Hypothalamus (tissue), 51 donors: ENCODE measurements at regions not wholly inside any gene's neighbourhood (a gene's known extent, or its start where the extent isn't known, plus 50 kb on each side); places are given as distances from the start of the nearest gene placed in this dataset.

Experiments
- DNase-seq, 51 donors: peaks; one replicate each; lab custom pipeline; 2025; lab: John Stamatoyannopoulos, UW

DNA sequence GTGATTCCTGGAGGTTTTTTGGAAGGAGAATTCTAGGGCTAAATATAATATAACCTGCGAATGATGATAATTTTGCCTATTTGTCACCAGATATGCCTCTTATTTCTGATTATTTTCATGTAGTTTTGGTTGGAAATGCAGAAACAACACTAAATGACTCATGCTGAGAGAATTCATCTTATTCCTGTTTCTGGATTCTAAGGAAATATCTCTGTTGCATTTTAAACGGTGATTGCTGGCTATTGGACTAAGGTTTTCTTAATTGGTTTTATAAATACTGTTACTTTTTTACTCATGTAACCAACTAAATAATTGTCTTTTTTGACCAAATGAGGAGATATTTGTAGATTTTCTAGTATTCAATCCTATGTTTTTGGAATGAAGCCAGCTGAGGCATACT is 204.9 kb upstream of the NPSR1 start:
- no peak for DNase-seq

DNA sequence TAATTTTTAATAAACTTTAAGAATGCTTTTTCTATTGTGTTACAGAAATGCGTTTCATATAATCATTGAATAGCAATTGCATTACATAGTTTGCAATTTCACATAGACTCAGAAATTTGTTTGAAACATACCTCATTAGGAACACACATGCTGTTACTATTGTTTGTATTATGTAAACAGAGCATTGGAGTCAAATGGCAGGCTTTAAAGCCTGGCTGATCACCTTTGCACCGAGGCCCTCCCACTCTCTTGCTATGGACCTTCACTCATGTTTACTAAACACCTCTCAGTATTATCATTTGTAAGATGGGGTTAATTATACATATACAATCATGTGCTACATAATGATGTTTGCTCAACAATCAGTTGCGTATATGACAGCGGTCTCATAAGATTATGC is 203.6 kb upstream of the NPSR1 start:
- DNase-seq = no peak

DNA sequence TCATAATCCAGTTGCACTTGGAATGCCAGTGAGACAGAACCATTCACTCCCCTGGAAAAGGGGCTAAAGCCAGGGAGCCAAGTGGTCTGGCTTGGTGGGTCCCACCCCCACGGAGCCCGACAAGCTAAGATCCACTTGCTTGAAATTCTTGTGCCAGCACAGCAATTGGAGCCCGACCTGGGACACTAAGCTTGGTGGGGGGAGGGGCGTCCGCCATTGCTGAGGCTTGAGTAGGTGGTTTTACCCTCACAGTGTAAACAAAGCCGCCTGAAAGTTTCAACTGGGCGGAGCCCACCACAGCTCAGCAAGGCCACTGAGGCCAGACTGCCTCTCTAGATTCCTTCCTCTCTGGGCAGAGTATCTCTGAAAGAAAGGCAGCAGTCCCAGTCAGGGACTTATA is 200.7 kb upstream of the NPSR1 start:
- DNase-seq = no peak

DNA sequence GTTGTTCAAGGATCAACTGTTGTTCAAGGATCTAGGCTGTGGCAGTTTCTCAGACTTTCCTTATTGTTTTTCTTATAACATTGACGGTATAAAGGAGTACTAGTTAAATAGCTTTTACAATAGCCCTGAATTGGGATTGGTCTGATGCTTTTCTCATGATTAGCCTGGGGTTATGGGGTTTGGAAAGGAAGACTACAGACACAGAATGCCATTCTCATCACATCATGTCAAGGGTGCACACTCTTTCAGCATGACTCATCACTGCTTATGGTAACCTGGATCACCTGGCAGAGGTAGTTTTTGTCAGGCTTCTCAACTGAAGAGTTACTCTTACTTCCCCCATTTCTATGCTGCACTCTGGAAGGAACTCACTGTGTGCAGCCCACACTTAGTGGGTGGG is 194.2 kb upstream of the NPSR1 start:
- DNase-seq = no peak

DNA sequence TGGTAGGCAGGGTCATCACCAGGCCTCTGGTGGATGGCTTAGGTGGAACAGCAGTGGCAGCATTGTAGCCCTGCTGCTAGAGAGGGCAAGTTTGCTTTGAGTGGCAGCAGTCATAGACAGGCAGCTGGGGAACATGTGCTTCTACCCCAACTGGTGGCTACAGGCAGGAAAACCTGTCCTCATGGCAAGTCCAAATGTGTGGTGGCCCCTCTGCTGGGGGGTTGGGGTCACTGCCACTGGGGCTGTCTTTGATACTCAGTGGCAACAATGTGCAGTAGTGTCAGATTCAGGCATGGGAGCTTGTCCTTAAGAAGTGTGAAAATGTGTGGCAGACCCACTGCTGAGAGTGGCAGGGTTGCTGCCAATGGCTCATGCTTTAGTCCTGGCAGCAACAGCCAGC is 186.2 kb upstream of the NPSR1 start:
- DNase-seq = no peak

DNA sequence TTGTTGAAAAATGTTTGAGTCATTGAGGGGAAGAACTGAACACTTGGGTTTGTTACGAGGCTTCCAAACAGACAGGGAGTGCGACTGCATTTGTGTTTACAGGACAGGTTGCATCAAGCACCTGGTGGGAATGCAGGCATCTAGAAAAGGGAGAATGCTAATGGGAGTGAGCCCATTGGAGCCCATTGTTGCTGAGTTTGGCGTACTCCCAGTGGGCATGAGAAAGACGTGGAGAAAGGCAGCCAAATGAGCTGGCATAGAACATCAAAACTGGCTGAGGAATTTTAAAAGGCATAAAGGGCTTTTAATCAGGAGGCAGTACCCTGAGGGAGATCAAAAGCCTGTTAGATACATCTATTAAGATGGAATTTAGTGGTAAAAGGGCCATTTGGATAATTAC is 171.6 kb upstream of the NPSR1 start:
- DNase-seq = peak in 10 of 51 donors; percentile 1 to 30 (median 8)

DNA sequence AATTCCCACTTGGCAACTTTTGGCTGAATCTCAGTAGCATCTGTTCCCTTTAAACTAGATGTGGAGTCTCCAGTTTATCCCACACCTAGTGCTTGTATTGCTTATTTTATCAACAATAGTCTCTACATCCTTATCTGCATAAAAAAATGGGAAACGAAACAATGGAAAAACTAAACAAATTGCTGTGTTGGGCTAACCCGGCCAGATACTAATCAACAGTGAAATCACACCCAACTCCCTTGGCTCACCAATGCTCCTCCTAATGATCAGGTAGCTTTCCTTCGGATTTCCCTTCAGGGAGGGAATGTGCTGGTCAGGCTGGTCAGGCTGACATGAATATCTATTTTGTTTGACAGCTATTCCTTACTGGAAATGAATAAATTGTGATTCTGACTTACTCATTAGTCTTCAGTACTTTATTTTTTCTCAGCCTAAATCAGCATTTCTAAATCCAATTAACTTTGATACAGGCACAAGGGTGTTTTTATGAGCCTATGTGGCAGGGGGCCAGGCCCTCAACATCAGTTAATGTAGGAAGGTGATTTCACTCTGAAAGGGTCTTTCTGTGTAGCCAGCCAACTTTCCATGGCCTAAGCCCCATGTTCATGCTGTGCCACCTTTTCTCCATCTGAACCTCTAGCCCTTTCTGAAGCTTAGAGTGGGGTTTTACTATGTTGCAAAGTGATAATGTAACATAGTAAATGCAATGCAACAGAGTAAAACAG is 170.5 kb upstream of the NPSR1 start:
- no peak for DNase-seq

DNA sequence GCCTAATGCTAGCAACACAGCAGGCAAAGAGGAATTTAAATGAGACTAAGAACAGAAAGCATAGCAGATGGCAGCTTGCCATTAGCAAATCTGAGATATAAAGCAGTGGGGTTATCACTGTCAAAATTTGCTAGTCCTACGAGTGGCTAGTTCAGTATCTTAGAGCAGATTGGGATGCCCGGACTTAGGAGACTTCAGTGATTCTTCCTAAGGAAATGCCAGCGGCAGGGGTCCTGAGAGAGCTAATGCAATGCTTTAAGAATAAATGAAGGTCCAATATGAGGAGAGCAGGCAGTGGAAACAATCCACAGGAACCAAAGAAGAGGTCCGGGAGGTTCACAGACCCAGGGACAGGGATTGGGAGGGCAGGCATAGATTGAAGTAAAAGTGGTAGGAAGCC is 169.3 kb upstream of the NPSR1 start:
- DNase-seq = no peak

DNA sequence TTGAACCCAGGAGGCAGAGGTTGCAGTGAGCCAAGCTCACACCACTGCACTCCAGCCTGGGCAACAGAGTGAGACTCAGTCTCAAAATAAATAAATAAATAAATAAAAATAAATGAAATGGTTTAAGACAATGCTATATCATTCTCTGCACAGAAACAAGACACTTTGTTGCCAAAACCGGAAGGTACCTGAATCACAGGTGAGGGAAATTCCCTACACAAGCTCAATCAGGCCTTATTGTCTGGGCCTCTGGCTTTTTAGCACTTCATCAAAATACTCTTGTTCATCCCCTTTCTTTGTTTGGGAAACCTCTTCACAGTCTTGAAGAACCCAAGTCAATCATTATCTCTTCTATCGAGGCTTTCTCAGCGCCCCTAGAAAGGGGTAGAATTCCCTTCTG is 166.1 kb upstream of the NPSR1 start:
- DNase-seq = no peak

DNA sequence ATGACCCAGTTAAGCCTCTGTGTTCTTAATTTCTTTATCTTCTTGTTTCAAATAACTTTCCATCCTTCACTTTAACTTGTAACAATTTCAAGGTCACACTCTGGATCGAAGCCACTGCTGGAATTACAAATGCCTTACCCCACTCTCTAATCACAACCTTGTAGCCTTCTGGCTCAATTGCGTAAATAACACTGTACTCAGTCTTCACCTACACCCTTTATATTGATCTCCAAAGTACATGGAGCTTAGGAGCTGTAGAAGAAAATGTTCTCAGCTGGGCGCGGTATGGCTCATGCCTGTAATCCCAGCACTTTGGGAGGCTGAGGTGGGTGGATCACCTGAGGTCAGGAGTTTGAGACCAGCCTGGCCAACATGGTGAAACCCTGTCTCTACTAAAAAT is 164.3 kb upstream of the NPSR1 start:
- DNase-seq = no peak

DNA sequence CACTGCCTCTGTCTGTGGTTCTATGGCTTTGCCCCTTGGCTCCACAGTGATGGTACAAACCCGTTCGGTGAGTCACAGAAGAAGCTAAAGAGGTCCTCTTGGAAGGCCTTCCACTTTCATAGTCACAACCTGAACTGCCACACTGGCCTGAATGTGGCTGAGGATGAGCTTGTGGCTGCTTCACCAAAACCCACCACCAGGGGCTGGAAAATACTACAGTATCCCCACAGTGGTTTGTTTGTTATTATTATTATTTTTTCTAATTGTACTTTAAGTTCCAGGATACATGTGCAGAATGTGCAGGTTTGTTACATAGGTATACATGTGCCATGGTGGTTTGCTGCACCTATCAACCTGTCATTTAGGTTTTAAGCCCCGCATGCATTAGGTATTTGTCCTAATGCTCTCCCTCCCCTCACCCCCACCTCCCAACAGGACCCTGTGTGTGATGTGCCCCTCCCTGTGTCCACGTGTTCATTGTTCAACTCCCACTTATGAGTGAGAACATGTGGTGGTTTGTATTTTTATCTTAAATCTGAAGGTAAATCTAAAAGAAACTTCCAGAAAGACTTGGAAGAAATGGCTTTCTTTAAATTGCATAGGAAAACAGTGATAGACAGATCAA is 160.8 kb upstream of the NPSR1 start:
- DNase-seq = no peak

DNA sequence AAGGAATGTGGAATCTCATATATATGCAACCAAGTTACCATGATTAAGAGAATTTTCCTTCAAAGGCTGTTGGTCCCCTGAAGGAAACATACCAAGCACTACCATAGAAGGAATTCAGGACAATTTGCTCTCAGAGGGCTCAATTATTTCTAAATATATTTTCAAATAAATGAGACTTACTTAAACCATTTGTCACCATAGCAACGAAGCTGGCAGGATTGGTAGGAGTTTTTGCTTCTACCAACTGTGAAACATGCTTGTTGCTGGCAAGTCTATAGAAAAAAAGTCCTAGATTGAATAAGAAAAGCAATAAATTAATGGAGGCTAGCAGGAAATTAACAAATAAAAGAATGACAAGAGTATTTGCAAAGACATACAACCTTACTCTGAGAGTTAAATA is 156.9 kb upstream of the NPSR1 start:
- DNase-seq = peak in 3 of 51 donors; percentile 1 to 52 (median 1)

DNA sequence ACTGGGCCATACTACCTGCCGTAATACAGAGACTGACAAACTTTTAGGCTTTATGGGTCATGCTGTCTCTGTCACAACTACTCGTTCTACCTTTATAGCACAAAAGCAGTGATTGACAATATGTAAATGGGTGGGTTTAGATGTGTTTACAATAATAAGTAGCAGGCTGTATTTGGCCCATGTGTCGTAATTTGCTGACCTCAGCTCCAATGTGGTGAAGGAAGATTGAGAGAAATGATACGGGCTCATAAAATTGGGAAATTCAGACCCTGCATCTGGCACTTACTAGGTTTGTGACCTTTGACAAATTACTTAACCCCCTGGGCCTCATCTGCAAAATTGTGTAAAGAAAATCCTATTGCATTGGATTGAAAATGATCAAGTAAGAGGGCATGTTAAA is 150.8 kb upstream of the NPSR1 start:
- DNase-seq = no peak

DNA sequence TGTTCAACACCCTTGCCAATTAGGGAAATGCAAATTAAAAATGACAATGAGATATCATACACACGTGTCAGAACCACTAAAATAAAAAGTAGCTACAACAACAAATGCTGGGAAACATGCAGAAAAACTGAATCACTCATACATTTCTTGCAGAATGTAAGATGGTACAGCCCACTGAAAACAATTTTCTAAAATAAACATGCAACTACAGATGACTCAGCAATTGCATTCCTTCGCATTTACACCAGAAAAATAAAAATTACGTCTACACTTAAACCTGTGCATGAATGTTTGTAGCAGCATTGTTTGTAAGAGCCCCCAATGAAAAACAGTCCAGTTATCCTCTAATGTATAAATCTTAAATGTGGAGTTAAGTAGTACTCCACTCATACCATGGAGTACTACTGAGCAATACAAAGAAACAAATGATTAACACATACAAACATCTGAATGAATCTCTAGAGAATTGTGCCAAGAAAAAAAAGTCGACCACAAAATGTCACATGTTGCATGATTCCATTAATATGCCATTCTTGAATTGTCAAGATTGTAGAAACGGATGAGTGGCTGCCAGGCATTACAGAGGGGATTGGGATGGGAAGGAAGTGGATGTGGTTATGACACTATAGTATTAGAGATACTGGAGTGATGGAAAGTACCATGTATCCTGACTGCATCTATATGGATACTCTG is 134.6 kb upstream of the NPSR1 start:
- no peak for DNase-seq

DNA sequence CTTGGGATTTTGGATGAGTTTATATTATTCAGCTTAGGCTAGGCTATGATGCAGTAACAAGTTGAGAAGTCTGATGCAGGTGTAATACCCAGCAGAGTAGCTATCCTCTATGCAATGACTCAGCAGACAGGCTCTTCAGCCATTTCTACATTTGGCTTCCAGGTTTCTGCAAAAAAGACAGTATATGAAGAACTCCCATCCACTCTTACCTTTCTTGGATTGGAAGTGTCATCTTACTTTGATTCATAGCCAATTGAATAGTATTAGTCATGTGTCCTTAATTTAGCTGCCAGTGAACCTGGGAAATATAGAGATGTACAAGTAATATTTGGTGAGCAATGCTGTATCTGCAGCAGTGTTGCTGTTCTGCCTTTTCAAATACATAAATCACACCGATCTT is 127.8 kb upstream of the NPSR1 start:
- no peak for DNase-seq

DNA sequence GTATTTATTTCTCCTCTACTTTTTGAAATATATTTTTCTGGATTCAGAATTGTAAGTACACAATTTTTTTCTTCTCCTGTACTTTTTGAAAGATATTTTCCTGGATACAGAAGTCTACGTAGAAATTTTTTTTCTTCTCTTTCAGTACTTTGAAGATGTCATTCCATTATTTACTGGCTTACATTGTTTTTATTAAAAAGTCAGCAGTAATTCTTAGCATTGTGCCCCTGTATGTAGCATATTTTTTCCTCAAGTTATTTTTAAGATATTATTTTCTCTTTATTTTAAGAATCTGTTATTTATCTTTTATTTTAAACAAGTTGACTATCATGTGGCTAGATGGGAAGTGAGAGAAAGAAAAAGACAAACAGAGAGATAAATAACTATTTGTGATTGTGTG is 119.0 kb upstream of the NPSR1 start:
- no peak for DNase-seq

DNA sequence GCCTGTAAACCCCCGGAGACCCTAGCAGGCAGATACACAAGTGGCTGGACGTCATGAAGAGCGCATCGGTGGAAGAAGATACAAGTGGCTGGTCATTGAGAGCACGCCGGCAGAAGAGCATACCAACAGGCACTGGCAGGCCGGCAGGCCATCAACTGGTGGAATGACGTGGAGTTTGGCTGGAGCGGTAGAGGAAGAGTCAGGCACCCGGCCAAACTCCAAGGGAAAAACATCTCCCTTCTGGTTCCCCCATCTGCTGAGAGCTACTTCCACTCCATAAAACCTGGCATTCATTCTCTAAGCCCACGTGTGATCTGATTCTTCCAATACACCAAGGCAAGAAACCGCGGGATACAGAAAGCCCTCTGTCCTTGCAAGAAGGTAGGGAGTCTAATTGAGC is 113.4 kb upstream of the NPSR1 start:
- DNase-seq = no peak

DNA sequence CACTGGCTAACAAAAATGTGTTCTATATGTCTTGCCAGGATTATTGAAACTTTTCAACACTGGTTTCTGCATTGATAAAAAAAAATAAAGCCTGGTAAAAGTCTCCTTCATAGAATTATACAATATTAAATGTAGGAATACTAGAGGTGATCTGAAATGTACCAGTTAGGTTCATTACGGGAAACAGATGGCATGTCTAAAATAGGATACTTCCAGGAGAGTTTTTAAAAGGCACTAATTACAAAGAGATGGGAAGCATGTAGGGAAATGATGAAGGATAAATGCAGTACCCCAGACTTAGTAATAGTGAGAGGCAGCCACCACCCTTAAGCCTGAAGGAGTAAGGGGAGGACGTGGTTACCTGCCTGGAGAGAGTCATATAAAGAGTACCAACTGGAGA is 107.0 kb upstream of the NPSR1 start:
- DNase-seq = no peak

DNA sequence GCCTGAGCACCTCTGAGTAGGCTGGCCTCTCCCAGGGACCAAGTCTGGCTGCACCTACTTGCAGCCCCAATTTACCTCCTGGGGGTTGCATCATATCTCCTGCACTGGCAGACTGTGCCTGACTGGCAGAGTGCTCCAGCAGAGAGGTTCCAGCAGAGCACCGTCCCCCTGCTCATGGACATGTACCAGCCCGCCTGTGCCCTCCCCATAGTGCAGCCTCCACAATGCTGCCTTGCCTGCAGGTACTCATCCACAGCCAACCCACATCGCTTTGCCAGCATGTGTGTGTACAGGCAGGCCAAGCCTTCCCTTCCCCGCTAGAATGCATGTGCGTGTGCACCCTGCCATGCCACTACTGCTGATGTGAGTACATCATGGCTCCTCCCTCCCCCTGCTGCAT is 105.5 kb upstream of the NPSR1 start:
- no peak for DNase-seq

DNA sequence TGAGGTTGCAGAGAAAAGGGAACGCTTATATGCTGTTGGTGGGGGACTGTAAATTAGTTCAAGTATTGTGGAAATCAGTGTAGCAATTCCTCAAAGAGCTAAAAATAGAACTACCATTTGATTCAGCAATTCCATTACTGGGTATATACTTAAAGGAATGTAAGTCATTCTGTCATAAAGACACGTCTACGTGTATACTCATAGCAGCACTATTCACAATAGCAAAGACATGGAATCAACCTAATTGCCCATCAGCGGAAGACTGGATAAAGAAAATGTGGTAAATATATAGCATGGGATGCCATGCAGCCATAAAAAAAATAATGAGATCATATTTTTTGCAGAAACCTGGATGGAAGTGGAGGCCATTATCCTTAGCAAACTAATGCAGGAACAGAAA is 100.0 kb upstream of the NPSR1 start:
- no peak for DNase-seq

DNA sequence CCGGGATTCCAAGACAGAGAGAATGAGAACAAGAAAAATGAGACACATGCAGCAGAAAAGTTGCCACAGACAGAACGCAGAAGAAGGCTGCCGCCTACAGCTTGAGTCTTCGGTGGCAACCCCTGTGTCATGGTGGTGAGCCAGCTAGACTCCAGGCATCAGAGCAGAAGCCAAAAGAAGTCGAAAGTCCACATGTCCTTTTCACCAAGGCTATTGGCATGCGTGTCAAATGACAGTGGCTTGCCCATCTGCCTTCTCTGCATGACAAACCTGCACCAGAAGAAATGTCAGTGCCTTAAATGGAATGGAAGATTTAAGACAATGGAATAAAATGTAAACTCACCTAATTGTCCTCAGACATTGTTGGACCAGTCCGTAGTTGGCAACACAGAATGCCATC is 93.9 kb upstream of the NPSR1 start:
- DNase-seq = no peak

DNA sequence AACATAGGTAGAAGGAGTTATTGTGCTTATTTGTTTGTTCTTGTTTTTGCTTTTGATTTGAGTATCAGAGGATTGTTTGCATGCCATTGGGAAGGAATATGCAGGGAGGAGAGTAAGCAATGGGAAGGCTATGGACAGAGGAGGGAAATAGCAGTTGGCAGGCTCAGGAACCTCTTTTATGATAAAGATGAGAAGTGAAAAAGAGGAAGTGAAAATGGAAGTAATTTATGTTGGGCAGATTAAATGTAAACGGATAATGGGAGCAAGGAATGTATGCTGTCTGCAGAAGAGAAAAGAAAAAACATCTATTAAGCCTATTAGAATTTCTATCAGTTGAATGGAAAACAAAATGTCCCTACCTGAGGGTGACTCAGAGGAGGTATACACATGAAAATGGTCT is 90.1 kb upstream of the NPSR1 start:
- DNase-seq = no peak
